BJ (cell line): ENCODE measurements at regions not wholly inside any gene's neighbourhood (a gene's known extent, or its start where the extent isn't known, plus 50 kb on each side); places are given as distances from the start of the nearest gene placed in this dataset.

ENCODE experiments used
- CTCF ChIA-PET: fragments of 350-600 bp; formaldehyde crosslinking; extraction: SDS; loops from one replicate; lab custom pipeline; 2021; ENCODE audit warnings: antibody characterized with exemption, inconsistent platforms; lab: Yijun Ruan, JAX
- POLR2A ChIA-PET: fragments of 300-600 bp; sonication (Branson Sonifier 250); formaldehyde crosslinking; extraction: SDS; loops from one replicate; lab custom pipeline; 2021; ENCODE audit warnings: antibody characterized with exemption; lab: Charles Lee
- DNase-seq: peaks from one replicate; pipeline ENCODE4 v3.0.0-alpha.2; 2011; ENCODE audit warnings: low read depth
- H3K27me3 ChIP-seq: 2 replicates; pipeline ENCODE4 v1.6.0; 2011; ENCODE audit warnings: low read length; ENCODE audit not compliant: control insufficient read depth, insufficient read depth
- H3K36me3 ChIP-seq: 2 replicates; pipeline ENCODE4 v1.5.1; 2011; ENCODE audit warnings: low read length; ENCODE audit not compliant: control insufficient read depth, insufficient read depth
- H3K4me3 ChIP-seq: 2 replicates; pipeline ENCODE4 v1.5.1; 2011; ENCODE audit warnings: low read depth, mild to moderate bottlenecking, control low read depth, low read length
- CTCF ChIP-seq: IDR thresholded peaks from 2 replicates; pipeline ENCODE4 v1.5.1; 2011; ENCODE audit warnings: low read depth, mild to moderate bottlenecking, control low read depth, inconsistent platforms, low read length, moderate library complexity; ENCODE audit not compliant: insufficient read depth

GRCh38 chr12:59517522-59517921 lies 78.3 kb upstream of the SLC16A7 start:
- POLR2A ChIA-PET = no interaction called here
- no peak for TF ChIP-seq CTCF
- H3K27me3 ChIP-seq = no peaks in the 10 kb centered on the region
- CTCF ChIA-PET = no interaction called here
- DNase-seq = no peak
- H3K4me3 ChIP-seq = no peak overlapping the region
- no peaks in the 10 kb centered on the region for H3K36me3 ChIP-seq

GRCh38 chr12:59500915-59501314 lies 94.9 kb upstream of the SLC16A7 start:
- ChIA-PET CTCF (interaction anchor here (0.9 kb wide), 1 partner anchor 12 kb away, joined by 4 read pairs; no protein-coding TSS in a partner anchor), POLR2A (no interaction called here)
- no peaks in the 10 kb centered on the region for H3K27me3 ChIP-seq

GRCh38 chr12:59500335-59500734 lies 95.5 kb upstream of the SLC16A7 start:
- H3K36me3 ChIP-seq = no peaks in the 10 kb centered on the region
- no peak for DNase-seq
- TF ChIP-seq CTCF = no peak
- ChIA-PET POLR2A (no interaction called here), CTCF (interaction anchor here (0.9 kb wide), 1 partner anchor 13 kb away, joined by 4 read pairs; no protein-coding TSS in a partner anchor)
- no peak overlapping the region for H3K4me3 ChIP-seq
- no peaks in the 10 kb centered on the region for H3K27me3 ChIP-seq

More at GRCh38 chr12:59500915-59501314, 94.9 kb upstream of the SLC16A7 start:
- Histone ChIP-seq H3K36me3 (no peaks in the 10 kb centered on the region), H3K4me3 (no peak overlapping the region)
- DNase-seq = no peak
- TF ChIP-seq CTCF = no peak

- no peak for DNase-seq
- CTCF ChIA-PET = no interaction called here
- no peaks in the 10 kb centered on the region for H3K36me3 ChIP-seq
- H3K4me3 ChIP-seq = no peak overlapping the region
- H3K27me3 ChIP-seq = no peaks in the 10 kb centered on the region
- POLR2A ChIA-PET = no interaction called here
- no peak for TF ChIP-seq CTCF
Observed at GRCh38 chr12:59499774-59500173, 96.1 kb upstream of the SLC16A7 start.

GRCh38 chr12:59494617-59495016 lies 101.2 kb upstream of the SLC16A7 start:
- Histone ChIP-seq H3K4me3 (no peak overlapping the region), H3K36me3 (no peaks in the 10 kb centered on the region), H3K27me3 (no peaks in the 10 kb centered on the region)
- ChIA-PET CTCF (no interaction called here), POLR2A (no interaction called here)
- TF ChIP-seq CTCF = no peak
- DNase-seq = no peak
